MCF 10A (cell line): ENCODE measurements at regions not wholly inside any gene's neighbourhood (a gene's known extent, or its start where the extent isn't known, plus 50 kb on each side); places are given as distances from the start of the nearest gene placed in this dataset.

ENCODE experiments used
- BruUV-seq: library from RNA; stranded (reverse); fragments of 400-500 nt; replicated peaks from 2 replicates; lab custom pipeline; 2021; lab: Mats Ljungman, UMichigan
- CTCF ChIA-PET: fragments of 300-600 bp; sonication (Branson Sonifier 250); formaldehyde crosslinking; extraction: SDS; loops from one replicate; lab custom pipeline; 2021; ENCODE audit warnings: antibody characterized with exemption, inconsistent platforms; lab: Yijun Ruan, JAX
- POLR2A ChIA-PET: fragments of 300-600, 350-650 bp; sonication (Branson Sonifier 250); formaldehyde crosslinking; extraction: SDS; loops from one replicate; lab custom pipeline; 2020; ENCODE audit warnings: antibody characterized with exemption, inconsistent platforms; lab: Yijun Ruan, JAX
- DNase-seq: peaks from one replicate; pipeline ENCODE4 v3.0.0-alpha.2; 2018; ENCODE audit not compliant: unreplicated experiment
- H3K27ac Mint-ChIP-seq: one replicate; pipeline ENCODE4 v1.8.0; 2022; ENCODE audit warnings: mild to moderate bottlenecking, low read depth, mixed read lengths; ENCODE audit not compliant: unreplicated experiment
- H3K27me3 Mint-ChIP-seq: one replicate; pipeline ENCODE4 v1.8.0; 2022; ENCODE audit warnings: mixed read lengths; ENCODE audit not compliant: insufficient read depth, unreplicated experiment
- H3K36me3 Mint-ChIP-seq: one replicate; pipeline ENCODE4 v1.8.0; 2022; ENCODE audit warnings: mild to moderate bottlenecking, moderate library complexity, mixed read lengths; ENCODE audit not compliant: insufficient read depth, unreplicated experiment
- H3K4me1 Mint-ChIP-seq: one replicate; pipeline ENCODE4 v1.8.0; 2022; ENCODE audit warnings: mixed read lengths; ENCODE audit not compliant: insufficient read depth, unreplicated experiment
- H3K4me3 Mint-ChIP-seq: one replicate; pipeline ENCODE4 v1.8.0; 2022; ENCODE audit warnings: mild to moderate bottlenecking, moderate library complexity, mixed read lengths; ENCODE audit not compliant: unreplicated experiment
- H3K9me3 Mint-ChIP-seq: one replicate; pipeline ENCODE4 v1.8.0; 2022; ENCODE audit warnings: mixed read lengths; ENCODE audit not compliant: unreplicated experiment
- CTCF ChIP-seq: fragments of 200-600 bp; IDR thresholded peaks from one replicate; pipeline ENCODE4 v1.8.0; 2022; ENCODE audit warnings: antibody characterized with exemption, mild to moderate bottlenecking; ENCODE audit not compliant: unreplicated experiment
- intact Hi-C: fragments of 100-400 bp; cut with micrococcal nuclease; formaldehyde crosslinking; loops from 2 replicates; pipeline ENCODE4 v1.14.1; 2022

- CTCF ChIA-PET: no interaction called here
- H3K27ac Mint-ChIP-seq: no peak overlapping the region
- no peaks in the 10 kb centered on the region for H3K36me3 Mint-ChIP-seq
- peaks cover 51% of the 10 kb centered on the region for H3K9me3 Mint-ChIP-seq
- POLR2A ChIA-PET: interaction anchor here (0.6 kb wide), 1 partner anchor 495 kb away, joined by 3 read pairs; no protein-coding TSS in a partner anchor
- intact Hi-C loops: no loop called here
- no TSS peak for BruUV-seq
- no peak for DNase-seq
- no peak for TF ChIP-seq CTCF
- H3K4me1 Mint-ChIP-seq: no peaks in the 10 kb centered on the region
- no peaks in the 10 kb centered on the region for H3K27me3 Mint-ChIP-seq
- no peak overlapping the region for H3K4me3 Mint-ChIP-seq
Measured at GRCh38 chr1:5109633-5110032, 455.2 kb downstream of the AJAP1 start.

DNA sequence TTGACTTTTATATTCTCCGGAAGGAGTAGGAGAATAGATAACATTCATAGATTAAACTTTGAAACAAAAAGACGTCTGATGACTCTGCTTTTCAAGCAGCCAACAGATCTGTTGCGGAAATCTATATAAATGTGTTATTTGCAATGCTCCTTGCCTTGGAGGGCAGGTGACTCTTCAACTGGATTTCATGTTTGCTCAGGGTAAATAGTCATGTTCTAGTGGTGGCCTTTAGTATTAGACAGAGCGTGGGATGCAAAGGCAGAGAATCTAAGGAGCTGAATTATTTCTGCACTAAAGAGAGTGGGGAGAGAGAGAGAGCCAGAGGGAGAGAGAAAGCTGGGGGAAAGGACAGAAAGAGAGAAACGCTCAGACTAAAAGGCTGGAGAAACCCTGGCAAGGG lies 454.3 kb downstream of the AJAP1 start:
- no peak for TF ChIP-seq CTCF
- no peaks in the 10 kb centered on the region for H3K27me3 Mint-ChIP-seq
- no peaks in the 10 kb centered on the region for H3K36me3 Mint-ChIP-seq
- H3K9me3 Mint-ChIP-seq: peaks cover 49% of the 10 kb centered on the region
- BruUV-seq: no TSS peak
- CTCF ChIA-PET: no interaction called here
- H3K4me3 Mint-ChIP-seq: no peak overlapping the region
- POLR2A ChIA-PET: no interaction called here
- no peaks in the 10 kb centered on the region for H3K4me1 Mint-ChIP-seq
- no peak overlapping the region for H3K27ac Mint-ChIP-seq
- intact Hi-C loops: no loop called here
- DNase-seq: no peak

- TF ChIP-seq CTCF: no peak
- no peak overlapping the region for H3K27ac Mint-ChIP-seq
- H3K27me3 Mint-ChIP-seq: no peaks in the 10 kb centered on the region
- BruUV-seq: no TSS peak
- no peaks in the 10 kb centered on the region for H3K36me3 Mint-ChIP-seq
- CTCF ChIA-PET: no interaction called here
- no peaks in the 10 kb centered on the region for H3K4me1 Mint-ChIP-seq
- H3K4me3 Mint-ChIP-seq: no peak overlapping the region
- POLR2A ChIA-PET: no interaction called here
- peaks cover 34% of the 10 kb centered on the region for H3K9me3 Mint-ChIP-seq
- intact Hi-C loops: no loop called here
- DNase-seq: no peak
Measured at GRCh38 chr1:5105744-5106143, 451.3 kb downstream of the AJAP1 start.

GRCh38 chr1:5099558-5099957 lies 445.1 kb downstream of the AJAP1 start:
- POLR2A ChIA-PET: no interaction called here
- H3K36me3 Mint-ChIP-seq: no peaks in the 10 kb centered on the region
- no peak for DNase-seq
- no peaks in the 10 kb centered on the region for H3K4me1 Mint-ChIP-seq
- H3K27ac Mint-ChIP-seq: no peak overlapping the region
- intact Hi-C loops: no loop called here
- H3K4me3 Mint-ChIP-seq: no peak overlapping the region
- CTCF ChIA-PET: no interaction called here
- TF ChIP-seq CTCF: no peak
- no TSS peak for BruUV-seq
- H3K27me3 Mint-ChIP-seq: no peaks in the 10 kb centered on the region
- peaks cover 7% of the 10 kb centered on the region for H3K9me3 Mint-ChIP-seq
